B cell (primary cell): ENCODE measurements at regions not wholly inside any gene's neighbourhood (a gene's known extent, or its start where the extent isn't known, plus 50 kb on each side); places are given as distances from the start of the nearest gene placed in this dataset.

Experiments used
- CTCF ChIP-seq: fragments of 200-600 bp; IDR thresholded peaks from one replicate; pipeline ENCODE4 v1.8.0; 2022; ENCODE audit warnings: antibody characterized with exemption, mild to moderate bottlenecking
- EZH2 ChIP-seq: IDR thresholded peaks from 2 replicates; pipeline ENCODE4 v1.6.1; 2012; ENCODE audit warnings: borderline replicate concordance, low read depth, mild to moderate bottlenecking, moderate library complexity, low read length; ENCODE audit not compliant: insufficient read depth, poor library complexity, severe bottlenecking

GRCh38 chr2:129224022-129224421 is 755.4 kb upstream of the RAB6C start:
- TF ChIP-seq CTCF (no peak), EZH2 (no peak)
